SIG-M5 treated with dmso at 0.1 percent for 504 hours (cell line): ENCODE measurements at regions not wholly inside any gene's neighbourhood (a gene's known extent, or its start where the extent isn't known, plus 50 kb on each side); places are given as distances from the start of the nearest gene placed in this dataset.
"Not testable (repeated sequence)": the region's sequence is repeated elsewhere in the genome, so short reads cannot be mapped to it uniquely, and the experiment has no call there.

Experiments
- DNase-seq: peaks from one replicate; lab custom pipeline; 2025; ENCODE audit not compliant: unreplicated experiment; lab: John Stamatoyannopoulos, UW

GRCh38 chr10:53230651-53231050, 458.1 kb upstream of the MBL2 start:
- no peak for DNase-seq

GRCh38 chr10:53223851-53224250, 451.3 kb upstream of the MBL2 start:
- no peak for DNase-seq

- DNase-seq: no peak
Measured at GRCh38 chr10:53222806-53223205, 450.2 kb upstream of the MBL2 start.

DNA sequence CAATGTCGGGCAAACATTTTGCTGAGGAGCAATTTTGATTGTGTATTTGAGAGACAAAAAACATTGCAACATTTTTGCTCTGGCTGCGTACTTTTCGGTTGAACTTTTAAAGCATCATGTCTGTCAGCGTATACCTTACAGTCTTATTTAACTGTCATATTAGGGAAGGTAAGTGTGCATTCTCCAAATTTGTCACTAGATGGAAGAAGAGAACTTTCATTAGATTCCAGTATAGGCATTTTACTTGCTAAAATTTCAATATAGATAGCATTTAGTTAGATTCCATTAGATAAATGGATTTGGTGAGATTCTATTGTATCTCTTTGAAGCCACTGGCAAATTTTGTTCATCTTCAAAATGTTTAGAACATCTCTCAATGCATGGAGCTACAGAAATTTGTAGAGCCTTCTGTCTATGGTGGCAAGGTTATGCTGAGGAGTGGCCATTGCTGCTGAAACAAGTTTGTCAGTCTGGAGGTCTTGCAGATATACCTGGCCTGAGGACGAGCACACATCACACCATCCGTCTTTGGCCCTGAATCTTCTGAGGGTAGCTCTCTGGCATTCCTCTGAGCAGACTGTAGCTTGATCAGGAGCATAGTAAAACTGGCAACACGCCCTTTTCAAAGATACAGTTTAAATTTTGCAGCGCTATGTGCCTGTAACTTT, 437.5 kb upstream of the MBL2 start:
- DNase-seq: peak; percentile 6

- no peak for DNase-seq
Measured at GRCh38 chr10:53183733-53184132, 411.1 kb upstream of the MBL2 start.

DNA sequence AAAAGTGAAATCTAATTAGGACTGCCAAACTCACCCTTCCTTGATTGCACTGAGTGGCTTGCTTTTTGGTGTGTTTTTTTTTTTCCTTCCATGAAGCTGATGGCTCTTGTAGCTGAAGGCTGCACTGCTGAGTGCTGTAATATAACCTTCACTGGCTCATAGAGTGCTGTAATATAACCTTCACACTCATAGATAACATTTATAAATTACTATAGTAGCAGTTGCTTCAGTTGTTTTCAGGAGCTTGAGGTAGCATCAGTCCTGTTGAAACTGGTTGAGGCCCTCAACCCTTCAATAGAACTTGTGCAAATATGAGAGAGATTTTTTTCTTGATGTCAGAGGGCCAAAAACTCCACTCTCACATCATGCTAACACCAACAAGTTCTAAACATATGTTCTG, 404.9 kb upstream of the MBL2 start:
- DNase-seq: no peak

DNA sequence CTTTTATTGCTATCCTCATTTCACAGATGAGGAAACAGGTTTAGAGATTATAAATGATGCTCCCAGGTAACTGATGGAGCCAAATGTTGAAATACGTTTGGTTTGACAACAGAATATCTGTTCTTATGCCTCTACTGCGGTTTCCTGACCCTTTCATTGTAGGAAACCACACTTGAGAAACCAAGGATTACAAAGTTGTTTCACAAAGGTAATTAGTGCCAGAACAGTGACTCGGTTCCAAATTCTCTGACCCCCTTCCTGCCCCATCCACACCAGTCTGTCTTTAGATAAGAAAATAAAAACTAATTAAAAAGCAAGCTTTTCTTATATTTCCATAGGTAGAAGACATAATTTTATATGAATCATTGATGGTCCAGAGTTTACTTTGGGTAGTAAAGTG, 393.7 kb upstream of the MBL2 start:
- no peak for DNase-seq

- DNase-seq: no peak
Measured at GRCh38 chr10:53162856-53163255, 390.3 kb upstream of the MBL2 start.

DNA sequence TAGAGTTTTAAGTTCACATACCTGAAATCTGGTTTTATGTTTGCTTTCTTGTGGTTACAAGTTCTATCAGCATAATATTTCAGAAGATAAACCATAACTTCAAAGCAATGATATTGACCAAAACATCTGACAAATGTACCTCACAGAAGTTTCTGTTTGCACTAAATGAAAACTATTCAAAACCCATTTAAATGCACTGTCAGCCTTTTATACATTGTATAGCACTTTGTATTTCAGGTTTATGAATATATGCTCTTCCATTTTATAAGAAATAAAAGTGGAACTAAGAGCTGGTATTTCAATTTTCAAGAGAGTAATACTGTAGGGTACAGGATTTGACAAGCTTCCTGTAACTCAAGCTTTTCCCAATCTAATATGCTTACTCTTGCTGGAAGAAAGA, 388.6 kb upstream of the MBL2 start:
- DNase-seq: no peak

DNA sequence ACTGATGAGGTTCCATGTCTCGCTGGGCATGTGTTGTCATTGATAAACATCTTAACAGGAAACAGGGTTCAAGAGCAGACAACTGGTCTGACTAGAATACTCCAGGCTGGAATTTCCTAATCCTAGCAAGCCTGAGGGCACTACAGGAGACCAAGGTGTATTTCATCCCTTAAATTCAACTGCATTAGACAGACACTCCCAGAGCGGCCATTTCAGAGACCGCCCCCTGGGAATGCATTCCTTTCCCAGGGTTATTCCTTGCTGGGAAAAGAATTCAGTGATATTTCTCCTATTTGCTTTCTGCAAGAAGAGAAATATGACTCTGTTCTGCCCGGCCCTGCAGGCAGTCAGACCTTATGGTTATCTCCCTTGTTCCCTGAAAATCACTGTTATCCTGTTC, 383.1 kb upstream of the MBL2 start:
- DNase-seq: not testable (repeated sequence)

GRCh38 chr10:53153831-53154230, 381.2 kb upstream of the MBL2 start:
- no peak for DNase-seq

- DNase-seq: no peak
Measured at GRCh38 chr10:53140506-53140905, 367.9 kb upstream of the MBL2 start.

DNA sequence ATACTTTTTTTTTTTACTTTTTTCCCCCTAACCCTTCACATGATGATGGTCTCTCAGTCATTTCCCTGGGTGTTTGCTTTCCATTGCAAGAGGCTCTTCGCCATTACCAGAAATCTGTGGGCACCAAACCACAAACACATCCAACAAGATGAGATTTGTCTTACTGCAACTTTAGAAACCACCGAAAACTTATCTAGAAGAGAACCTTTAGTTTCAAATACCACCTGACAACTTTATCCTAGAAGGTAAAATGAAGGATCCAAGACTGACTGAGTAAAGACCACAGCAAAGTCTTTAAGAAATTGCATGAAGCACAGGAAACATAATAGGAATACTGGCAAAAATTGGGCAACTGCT, 363.3 kb upstream of the MBL2 start:
- DNase-seq: no peak

DNA sequence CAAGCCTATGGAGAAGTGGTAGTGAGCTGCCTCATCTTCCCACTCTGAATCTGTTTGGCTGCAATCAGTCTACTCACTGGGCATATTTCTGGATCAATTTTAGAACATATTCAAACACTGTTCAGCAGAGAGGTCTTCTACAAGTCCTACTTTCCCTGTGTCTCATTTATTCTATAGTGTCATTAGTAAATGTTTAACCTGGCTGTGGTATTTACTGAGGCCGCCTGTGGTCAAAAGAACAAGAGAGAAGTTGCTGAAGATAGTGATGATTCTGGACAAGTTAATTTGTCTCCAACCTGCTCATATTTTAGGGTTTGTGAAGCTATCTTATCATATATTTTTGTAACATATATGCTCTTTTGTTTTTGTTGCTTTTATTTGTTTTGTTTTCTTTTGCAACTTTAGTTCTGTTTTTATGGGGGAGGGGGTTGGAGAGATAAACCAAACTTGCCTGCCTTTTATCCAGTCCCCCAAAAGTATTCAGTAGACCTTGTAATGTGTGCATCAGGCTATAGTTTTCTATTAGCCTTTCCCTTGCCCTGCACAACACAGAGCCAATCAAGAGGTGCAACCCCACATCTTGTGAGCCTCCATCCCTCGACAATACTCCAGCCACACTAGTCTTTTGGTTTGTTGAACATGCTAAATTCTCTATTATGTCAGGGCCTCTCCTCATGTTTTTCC, 362.8 kb upstream of the MBL2 start:
- DNase-seq: no peak

DNA sequence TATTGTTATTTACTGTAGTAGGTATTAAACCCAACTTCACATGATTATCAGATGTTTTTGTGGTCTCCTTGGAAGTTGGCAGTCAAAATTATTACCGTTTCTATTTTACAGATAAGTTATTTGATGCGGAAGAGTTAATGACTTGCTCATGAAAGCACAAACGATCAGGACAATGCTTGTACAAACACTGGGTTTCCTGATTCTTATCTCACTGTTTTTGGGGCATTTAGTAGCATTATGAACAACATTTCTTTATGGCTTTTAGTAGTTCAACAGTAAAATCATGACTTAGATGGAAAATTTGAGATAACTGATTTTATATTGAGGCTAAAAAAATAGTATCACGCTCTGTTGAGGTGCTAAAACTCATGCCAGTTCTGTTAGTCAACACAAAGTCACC, 361.5 kb upstream of the MBL2 start:
- no peak for DNase-seq

DNA sequence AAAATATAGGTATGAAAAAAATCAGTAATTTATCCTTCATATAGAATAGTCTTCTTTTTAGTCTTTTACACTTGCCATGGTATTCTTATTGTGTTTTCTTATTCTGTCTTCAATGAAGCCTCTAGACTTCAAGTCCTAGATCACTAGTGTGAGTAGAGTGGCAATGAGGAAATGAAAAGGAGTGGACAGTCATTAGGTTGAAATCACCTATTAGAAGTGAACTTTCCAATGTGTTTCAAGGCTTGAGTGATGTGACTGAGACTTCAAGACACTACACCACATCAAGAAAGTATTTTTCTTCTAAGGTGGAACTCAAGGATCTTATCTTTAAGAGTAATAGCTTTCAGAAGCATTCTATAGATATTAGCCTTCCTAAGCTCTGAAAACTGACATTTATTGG, 357.8 kb upstream of the MBL2 start:
- no peak for DNase-seq

GRCh38 chr10:53127686-53128085, 355.1 kb upstream of the MBL2 start:
- no peak for DNase-seq

DNA sequence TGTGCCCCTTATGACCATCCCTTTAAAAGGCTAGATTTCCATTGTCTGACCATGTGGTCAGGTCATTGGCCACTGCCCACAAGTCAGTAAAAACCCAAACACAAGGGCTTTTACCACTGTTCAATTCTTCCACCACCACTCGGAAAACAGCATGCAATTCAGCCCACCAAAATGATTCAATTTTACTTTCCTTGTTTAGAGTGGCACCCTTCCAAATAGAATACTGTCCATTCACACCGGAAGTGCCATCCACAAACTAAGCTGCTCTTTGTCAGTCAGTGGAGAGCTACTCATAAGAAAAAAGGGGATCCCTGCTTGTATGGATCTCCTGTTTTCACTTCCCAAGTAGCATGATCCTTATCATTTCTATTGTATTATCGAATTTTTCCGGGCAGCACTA, 350.7 kb upstream of the MBL2 start:
- no peak for DNase-seq

DNA sequence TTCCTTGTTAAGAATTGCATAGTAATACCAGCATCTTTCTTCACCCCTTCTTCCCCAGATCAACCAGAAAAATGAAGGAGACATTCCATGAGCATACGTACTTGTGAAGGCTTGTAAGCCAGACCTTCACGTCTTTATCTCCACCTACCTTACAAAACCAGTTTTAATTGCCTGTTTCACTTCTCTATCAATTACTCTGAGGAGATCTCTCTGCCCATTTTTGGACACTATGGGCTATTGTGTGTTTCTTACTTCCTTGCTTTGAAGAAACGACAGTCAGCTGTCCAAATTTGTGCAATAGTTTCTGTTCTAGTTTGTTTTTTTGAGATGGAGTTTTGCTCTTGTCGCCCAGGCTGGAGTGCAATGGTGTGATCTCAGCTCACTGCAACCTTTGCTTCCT, 349.7 kb upstream of the MBL2 start:
- no peak for DNase-seq

GRCh38 chr10:53115660-53116059, 343.1 kb upstream of the MBL2 start:
- DNase-seq: no peak

DNA sequence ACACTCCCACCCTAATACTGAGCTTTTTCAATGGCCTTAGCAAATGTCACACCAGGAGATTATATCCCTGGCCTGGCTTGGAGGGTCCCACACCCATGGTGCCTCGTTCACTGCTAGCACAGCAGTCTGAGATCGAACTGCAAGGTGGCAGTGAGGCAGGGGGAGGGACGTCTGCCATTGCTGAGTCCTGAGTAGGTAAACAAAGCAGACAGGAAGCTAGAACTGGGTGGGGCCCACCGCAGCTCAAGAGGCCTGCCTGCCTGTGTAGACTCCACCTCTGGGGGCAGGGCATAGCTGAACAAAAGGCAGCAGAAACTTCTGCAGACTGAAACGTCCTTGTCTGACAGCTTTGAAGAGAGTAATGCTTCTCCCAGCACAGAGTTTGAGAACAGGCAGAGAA, 338.9 kb upstream of the MBL2 start:
- no peak for DNase-seq

GRCh38 chr10:53109320-53109719, 336.7 kb upstream of the MBL2 start:
- no peak for DNase-seq

DNA sequence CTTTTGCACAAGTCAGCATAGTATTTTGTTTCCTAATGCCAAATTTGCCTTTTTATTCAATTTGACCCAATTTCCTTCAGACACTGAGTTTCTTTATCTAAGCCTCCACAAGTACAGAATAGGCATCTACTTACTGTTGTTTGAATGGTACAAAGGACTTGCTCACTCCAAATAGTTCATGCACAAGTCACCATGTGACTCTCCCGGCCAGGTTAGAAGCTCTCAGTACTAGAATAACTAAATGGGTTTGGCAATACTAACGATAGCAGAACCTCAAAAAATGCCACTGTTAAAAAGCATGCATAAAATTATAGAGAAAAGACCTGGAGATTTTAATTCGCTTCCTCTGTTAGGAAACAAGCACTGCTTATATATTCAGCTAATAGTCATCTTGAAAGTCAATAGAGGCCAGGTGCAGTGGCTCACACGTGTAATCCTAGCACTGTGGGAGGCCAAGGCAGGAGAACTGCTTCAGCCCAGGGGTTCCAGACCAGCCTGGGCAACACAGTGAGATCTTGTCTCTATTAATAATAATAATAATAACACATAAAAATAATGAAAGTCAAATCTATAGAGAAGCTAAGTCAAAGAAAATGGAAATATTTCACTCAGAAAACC, 335.8 kb upstream of the MBL2 start:
- no peak for DNase-seq
